Dendritic cell treated with granulocyte-macrophage colony-stimulating factor and Interleukin-4, amounts not matched to agents 40 ng/mL and 50 ng/mL, for 4 days (primary cell): ENCODE measurements at regions not wholly inside any gene's neighbourhood (a gene's known extent, or its start where the extent isn't known, plus 50 kb on each side); places are given as distances from the start of the nearest gene placed in this dataset.

Experiments used
- H3K27ac Mint-ChIP-seq: one replicate; pipeline ENCODE4 v1.8.0; 2022; ENCODE audit warnings: mild to moderate bottlenecking, mixed read lengths
- H3K27me3 Mint-ChIP-seq: one replicate; pipeline ENCODE4 v1.8.0; 2022; ENCODE audit warnings: mild to moderate bottlenecking, mixed read lengths
- H3K36me3 Mint-ChIP-seq: one replicate; pipeline ENCODE4 v1.8.0; 2022; ENCODE audit warnings: low read depth, mixed read lengths
- H3K4me1 Mint-ChIP-seq: one replicate; pipeline ENCODE4 v1.8.0; 2022; ENCODE audit warnings: low read depth, mixed read lengths
- H3K4me3 Mint-ChIP-seq: one replicate; pipeline ENCODE4 v1.8.0; 2022; ENCODE audit warnings: mild to moderate bottlenecking, moderate library complexity, mixed read lengths
- H3K9me3 Mint-ChIP-seq: one replicate; pipeline ENCODE4 v1.8.0; 2022; ENCODE audit warnings: mixed read lengths
- intact Hi-C: fragments of 100-400 bp; cut with micrococcal nuclease; formaldehyde crosslinking; loops from one replicate; pipeline ENCODE4 v1.15.0; 2022

- Mint-ChIP-seq H3K4me1 (peaks cover 7% of the 10 kb centered on the region), H3K36me3 (no peaks in the 10 kb centered on the region), H3K4me3 (no peak overlapping the region), H3K27ac (no peak overlapping the region), H3K27me3 (no peaks in the 10 kb centered on the region), H3K9me3 (peaks cover 17% of the 10 kb centered on the region)
- intact Hi-C loops = no loop called here
Measured at GRCh38 chr15:67914537-67915460, 75.0 kb upstream of the RNU6-1 start.

- Mint-ChIP-seq H3K4me3 (no peak overlapping the region), H3K9me3 (peaks cover 12% of the 10 kb centered on the region), H3K4me1 (peaks cover 7% of the 10 kb centered on the region), H3K27me3 (no peaks in the 10 kb centered on the region), H3K36me3 (no peaks in the 10 kb centered on the region), H3K27ac (no peak overlapping the region)
- intact Hi-C loops = no loop called here
Measured at GRCh38 chr15:67915461-67916374, 75.9 kb upstream of the RNU6-1 start.

- intact Hi-C loops = no loop called here
- H3K4me1 Mint-ChIP-seq = peaks cover 7% of the 10 kb centered on the region
- H3K9me3 Mint-ChIP-seq = peaks cover 12% of the 10 kb centered on the region
- no peaks in the 10 kb centered on the region for H3K27me3 Mint-ChIP-seq
- no peaks in the 10 kb centered on the region for H3K36me3 Mint-ChIP-seq
- no peak overlapping the region for H3K27ac Mint-ChIP-seq
- no peak overlapping the region for H3K4me3 Mint-ChIP-seq
Measured at GRCh38 chr15:67916565-67916964, 76.7 kb upstream of the RNU6-1 start.

GRCh38 chr15:67917037-67917436, 77.2 kb upstream of the RNU6-1 start:
- Mint-ChIP-seq H3K4me1 (peaks cover 7% of the 10 kb centered on the region), H3K36me3 (no peaks in the 10 kb centered on the region), H3K4me3 (no peak overlapping the region), H3K27me3 (no peaks in the 10 kb centered on the region), H3K9me3 (peaks cover 12% of the 10 kb centered on the region), H3K27ac (no peak overlapping the region)
- intact Hi-C loops = no loop called here

GRCh38 chr15:67917636-67918035, 77.8 kb upstream of the RNU6-1 start:
- Mint-ChIP-seq H3K4me1 (peaks cover 7% of the 10 kb centered on the region), H3K27ac (no peak overlapping the region), H3K27me3 (no peaks in the 10 kb centered on the region), H3K4me3 (no peak overlapping the region), H3K36me3 (no peaks in the 10 kb centered on the region), H3K9me3 (peaks cover 12% of the 10 kb centered on the region)
- intact Hi-C loops = no loop called here

GRCh38 chr15:67918205-67918861, 78.5 kb upstream of the RNU6-1 start:
- Mint-ChIP-seq H3K4me1 (peaks cover 7% of the 10 kb centered on the region), H3K36me3 (no peaks in the 10 kb centered on the region), H3K9me3 (peaks cover 12% of the 10 kb centered on the region), H3K27ac (no peak overlapping the region), H3K4me3 (no peak overlapping the region), H3K27me3 (no peaks in the 10 kb centered on the region)
- intact Hi-C loops = no loop called here

- Mint-ChIP-seq H3K36me3 (no peaks in the 10 kb centered on the region), H3K27me3 (no peaks in the 10 kb centered on the region), H3K4me1 (no peaks in the 10 kb centered on the region), H3K9me3 (peaks cover 20% of the 10 kb centered on the region), H3K27ac (no peak overlapping the region), H3K4me3 (no peak overlapping the region)
- intact Hi-C loops = no loop called here
Measured at GRCh38 chr15:67920524-67921240, 80.8 kb upstream of the RNU6-1 start.

GRCh38 chr15:67922106-67922675, 82.3 kb upstream of the RNU6-1 start:
- intact Hi-C loops = no loop called here

GRCh38 chr15:67922971-67923945, 83.4 kb upstream of the RNU6-1 start:
- Mint-ChIP-seq H3K4me1 (no peaks in the 10 kb centered on the region), H3K9me3 (peaks cover 18% of the 10 kb centered on the region), H3K27me3 (no peaks in the 10 kb centered on the region), H3K36me3 (no peaks in the 10 kb centered on the region), H3K27ac (no peak overlapping the region), H3K4me3 (no peak overlapping the region)
- intact Hi-C loops = no loop called here

More at GRCh38 chr15:67922106-67922675, 82.3 kb upstream of the RNU6-1 start:
- H3K9me3 Mint-ChIP-seq = peaks cover 20% of the 10 kb centered on the region
- H3K27ac Mint-ChIP-seq = no peak overlapping the region
- H3K36me3 Mint-ChIP-seq = no peaks in the 10 kb centered on the region
- no peaks in the 10 kb centered on the region for H3K4me1 Mint-ChIP-seq
- no peaks in the 10 kb centered on the region for H3K27me3 Mint-ChIP-seq
- H3K4me3 Mint-ChIP-seq = no peak overlapping the region

GRCh38 chr15:67924359-67924974, 84.6 kb upstream of the RNU6-1 start:
- Mint-ChIP-seq H3K27me3 (no peaks in the 10 kb centered on the region), H3K36me3 (no peaks in the 10 kb centered on the region), H3K4me3 (no peak overlapping the region), H3K27ac (no peak overlapping the region), H3K4me1 (no peaks in the 10 kb centered on the region), H3K9me3 (peaks cover 9% of the 10 kb centered on the region)
- intact Hi-C loops = no loop called here

GRCh38 chr15:67925182-67925581, 85.3 kb upstream of the RNU6-1 start:
- H3K27me3 Mint-ChIP-seq = no peaks in the 10 kb centered on the region
- no peak overlapping the region for H3K4me3 Mint-ChIP-seq
- H3K27ac Mint-ChIP-seq = no peak overlapping the region
- H3K36me3 Mint-ChIP-seq = no peaks in the 10 kb centered on the region
- peaks cover 9% of the 10 kb centered on the region for H3K9me3 Mint-ChIP-seq
- no peaks in the 10 kb centered on the region for H3K4me1 Mint-ChIP-seq
- intact Hi-C loops = no loop called here
